Mammary epithelial cell (primary cell): ENCODE measurements at regions not wholly inside any gene's neighbourhood (a gene's known extent, or its start where the extent isn't known, plus 50 kb on each side); places are given as distances from the start of the nearest gene placed in this dataset.

Source experiments
- EZH2 ChIP-seq: IDR thresholded peaks from 2 replicates; pipeline ENCODE4 v1.6.1; 2012; ENCODE audit warnings: low read length, inconsistent platforms, borderline replicate concordance
- TF ChIP-seq, protein P1 (sequence below), 2 donors: IDR thresholded peaks in 1 of 2; conservative IDR thresholded peaks in 1 of 2; 2 replicates each; pipeline ENCODE4 v1.5.1; 2011 to 2012; ENCODE audit warnings: inconsistent platforms in 2 of 2, low read length in 2 of 2, mild to moderate bottlenecking in 2 of 2, control low read depth in 1 of 2, low read depth in 1 of 2; ENCODE audit not compliant: insufficient read depth in 1 of 2; ENCODE audit errors: extremely low read depth in 1 of 2

DNA sequence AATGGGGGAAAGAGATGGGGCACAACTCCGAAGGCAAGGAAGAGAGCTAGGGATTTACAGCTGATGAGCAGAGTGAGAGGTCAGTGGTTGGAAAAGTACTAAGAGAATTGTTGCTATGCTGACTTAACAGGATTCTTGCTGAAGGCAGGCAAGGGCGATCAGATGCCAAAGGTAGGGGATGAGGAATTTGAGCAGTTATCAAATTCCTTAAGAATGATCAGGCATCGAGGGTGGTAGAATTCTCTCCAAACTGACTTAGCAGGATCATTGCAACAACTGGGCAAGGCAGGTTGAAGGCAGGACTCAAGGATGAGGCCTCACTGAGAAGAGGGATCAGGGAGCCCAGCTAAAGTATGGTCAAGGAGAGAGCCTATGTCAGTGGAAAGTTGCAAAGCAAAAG, 171.0 kb downstream of the HSD17B3 start:
- no peak for TF ChIP-seq EZH2
- TF ChIP-seq, protein P1, sequence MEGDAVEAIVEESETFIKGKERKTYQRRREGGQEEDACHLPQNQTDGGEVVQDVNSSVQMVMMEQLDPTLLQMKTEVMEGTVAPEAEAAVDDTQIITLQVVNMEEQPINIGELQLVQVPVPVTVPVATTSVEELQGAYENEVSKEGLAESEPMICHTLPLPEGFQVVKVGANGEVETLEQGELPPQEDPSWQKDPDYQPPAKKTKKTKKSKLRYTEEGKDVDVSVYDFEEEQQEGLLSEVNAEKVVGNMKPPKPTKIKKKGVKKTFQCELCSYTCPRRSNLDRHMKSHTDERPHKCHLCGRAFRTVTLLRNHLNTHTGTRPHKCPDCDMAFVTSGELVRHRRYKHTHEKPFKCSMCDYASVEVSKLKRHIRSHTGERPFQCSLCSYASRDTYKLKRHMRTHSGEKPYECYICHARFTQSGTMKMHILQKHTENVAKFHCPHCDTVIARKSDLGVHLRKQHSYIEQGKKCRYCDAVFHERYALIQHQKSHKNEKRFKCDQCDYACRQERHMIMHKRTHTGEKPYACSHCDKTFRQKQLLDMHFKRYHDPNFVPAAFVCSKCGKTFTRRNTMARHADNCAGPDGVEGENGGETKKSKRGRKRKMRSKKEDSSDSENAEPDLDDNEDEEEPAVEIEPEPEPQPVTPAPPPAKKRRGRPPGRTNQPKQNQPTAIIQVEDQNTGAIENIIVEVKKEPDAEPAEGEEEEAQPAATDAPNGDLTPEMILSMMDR (conservative IDR thresholded peaks at IDR 0.05 in 1 of 2, IDR thresholded peaks at IDR 0.05 in 1 of 2; ENCODE audit: extremely low read depth in 1 of 2, insufficient read depth in 1 of 2, low read depth in 1 of 2, low read length in 2 of 2) = no peak
